ENCODE measurements at regions not wholly inside any gene's neighbourhood (a gene's known extent, or its start where the extent isn't known, plus 50 kb on each side); places are given as distances from the start of the nearest gene placed in this dataset.

DNA sequence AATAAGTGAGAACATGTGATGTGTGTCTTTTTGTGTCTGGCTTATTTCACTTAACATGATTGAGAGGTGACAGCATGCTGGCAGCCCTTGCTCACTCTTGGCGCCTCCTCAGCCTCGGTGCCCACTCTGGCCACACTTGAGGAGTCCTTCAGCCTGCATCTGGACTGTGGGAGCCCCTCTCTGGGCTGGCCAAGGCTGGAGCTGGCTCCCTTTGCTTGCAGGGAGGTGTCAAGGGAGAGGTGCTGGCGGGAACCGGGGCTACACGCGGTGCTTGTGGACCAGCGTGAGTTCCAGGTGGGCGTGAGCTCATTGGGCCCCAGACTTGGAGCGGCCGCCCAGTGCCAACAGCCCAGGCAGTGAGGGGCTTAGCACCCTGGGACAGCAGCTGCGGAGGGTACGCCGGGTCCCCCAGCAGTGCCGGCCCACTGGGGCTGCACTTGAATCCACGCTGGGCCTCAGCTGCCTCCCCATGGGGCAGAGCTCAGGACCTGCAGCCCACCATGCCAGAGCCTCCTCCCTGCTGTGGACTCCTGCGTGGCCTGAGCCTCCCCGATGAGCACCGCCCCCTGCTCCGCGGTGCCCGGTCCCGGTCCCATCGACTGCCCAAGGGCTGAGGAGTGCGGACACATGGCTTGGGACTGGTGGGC is 658.6 kb downstream of the GRXCR1 start:
- no peak for DNase-seq (ENCODE audit: low read depth in 2 of 2)
- no peak overlapping the region for H3K4me3 ChIP-seq (replicated peaks in 1 of 4; ENCODE audit: control extremely low read depth in 1 of 4, insufficient read depth in 1 of 4, low read depth in 3 of 4, low read length in 4 of 4)
- no peak overlapping the region for H3K4me2 ChIP-seq (ENCODE audit: extremely low read depth, insufficient read depth, low read length)
- H3K27ac ChIP-seq (ENCODE audit: insufficient read depth, low read length), result no peak overlapping the region
- H3K79me2 ChIP-seq (ENCODE audit: control insufficient read depth, insufficient read depth, low read length), result no peaks in the 10 kb centered on the region
- H4K20me1 ChIP-seq (ENCODE audit: control insufficient read depth, extremely low read depth, insufficient read depth, low read length), result no peaks in the 10 kb centered on the region
- no peak overlapping the region for H3K9ac ChIP-seq (ENCODE audit: insufficient read depth, low read length)
- no peaks in the 10 kb centered on the region for H3K9me3 ChIP-seq (ENCODE audit: control insufficient read depth, insufficient read depth, low read depth, low read length)
- no peak for TF ChIP-seq EZH2 (IDR thresholded peaks at IDR 0.05; ENCODE audit: low read length, missing control alignments)
- TF ChIP-seq, protein P1, sequence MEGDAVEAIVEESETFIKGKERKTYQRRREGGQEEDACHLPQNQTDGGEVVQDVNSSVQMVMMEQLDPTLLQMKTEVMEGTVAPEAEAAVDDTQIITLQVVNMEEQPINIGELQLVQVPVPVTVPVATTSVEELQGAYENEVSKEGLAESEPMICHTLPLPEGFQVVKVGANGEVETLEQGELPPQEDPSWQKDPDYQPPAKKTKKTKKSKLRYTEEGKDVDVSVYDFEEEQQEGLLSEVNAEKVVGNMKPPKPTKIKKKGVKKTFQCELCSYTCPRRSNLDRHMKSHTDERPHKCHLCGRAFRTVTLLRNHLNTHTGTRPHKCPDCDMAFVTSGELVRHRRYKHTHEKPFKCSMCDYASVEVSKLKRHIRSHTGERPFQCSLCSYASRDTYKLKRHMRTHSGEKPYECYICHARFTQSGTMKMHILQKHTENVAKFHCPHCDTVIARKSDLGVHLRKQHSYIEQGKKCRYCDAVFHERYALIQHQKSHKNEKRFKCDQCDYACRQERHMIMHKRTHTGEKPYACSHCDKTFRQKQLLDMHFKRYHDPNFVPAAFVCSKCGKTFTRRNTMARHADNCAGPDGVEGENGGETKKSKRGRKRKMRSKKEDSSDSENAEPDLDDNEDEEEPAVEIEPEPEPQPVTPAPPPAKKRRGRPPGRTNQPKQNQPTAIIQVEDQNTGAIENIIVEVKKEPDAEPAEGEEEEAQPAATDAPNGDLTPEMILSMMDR (conservative IDR thresholded peaks at IDR 0.05 in 1 of 2, IDR thresholded peaks at IDR 0.05 in 1 of 2; ENCODE audit: low read depth in 1 of 2, low read length in 2 of 2), result no peak
- H3K4me1 ChIP-seq (ENCODE audit: control insufficient read depth, extremely low read depth, insufficient read depth, low read length), result no peaks in the 10 kb centered on the region
- no peaks in the 10 kb centered on the region for H3K27me3 ChIP-seq (ENCODE audit: control insufficient read depth, insufficient read depth, low read length)
- no peaks in the 10 kb centered on the region for H3K36me3 ChIP-seq (ENCODE audit: control insufficient read depth, insufficient read depth, low read length)
- H2AFZ ChIP-seq (ENCODE audit: low read length), result no peak overlapping the region

DNA sequence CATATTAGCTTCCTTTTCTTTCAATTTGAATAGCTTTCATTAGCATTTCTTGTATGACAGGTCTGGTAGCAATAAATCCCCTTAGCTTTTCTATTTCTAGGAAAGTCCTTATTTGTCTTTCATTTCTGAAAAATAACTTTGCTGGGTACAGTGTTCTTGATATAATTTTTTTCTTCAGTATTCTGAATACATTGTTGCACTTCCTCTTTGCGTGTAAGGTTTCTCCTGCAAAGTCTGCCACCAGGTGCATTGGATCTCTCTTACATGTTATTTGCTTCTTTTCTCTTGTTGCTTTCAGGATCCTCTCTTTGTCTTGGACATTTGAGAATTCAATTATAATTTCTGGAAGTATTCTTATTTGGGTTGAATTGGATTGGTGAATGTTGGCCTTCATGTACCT is 663.7 kb downstream of the GRXCR1 start:
- no peak for DNase-seq (ENCODE audit: low read depth in 2 of 2)
- no peak overlapping the region for H3K27ac ChIP-seq (ENCODE audit: insufficient read depth, low read length)
- no peaks in the 10 kb centered on the region for H4K20me1 ChIP-seq (ENCODE audit: control insufficient read depth, extremely low read depth, insufficient read depth, low read length)
- H3K36me3 ChIP-seq (ENCODE audit: control insufficient read depth, insufficient read depth, low read length), result no peaks in the 10 kb centered on the region
- no peak overlapping the region for H3K9ac ChIP-seq (ENCODE audit: insufficient read depth, low read length)
- no peaks in the 10 kb centered on the region for H3K27me3 ChIP-seq (ENCODE audit: control insufficient read depth, insufficient read depth, low read length)
- no peak overlapping the region for H2AFZ ChIP-seq (ENCODE audit: low read length)
- H3K4me1 ChIP-seq (ENCODE audit: control insufficient read depth, extremely low read depth, insufficient read depth, low read length), result no peaks in the 10 kb centered on the region
- H3K4me2 ChIP-seq (ENCODE audit: extremely low read depth, insufficient read depth, low read length), result no peak overlapping the region
- no peak overlapping the region for H3K4me3 ChIP-seq (replicated peaks in 1 of 4; ENCODE audit: control extremely low read depth in 1 of 4, insufficient read depth in 1 of 4, low read depth in 3 of 4, low read length in 4 of 4)
- H3K79me2 ChIP-seq (ENCODE audit: control insufficient read depth, insufficient read depth, low read length), result no peaks in the 10 kb centered on the region
- no peaks in the 10 kb centered on the region for H3K9me3 ChIP-seq (ENCODE audit: control insufficient read depth, insufficient read depth, low read depth, low read length)
- TF ChIP-seq, protein P1 (conservative IDR thresholded peaks at IDR 0.05 in 1 of 2, IDR thresholded peaks at IDR 0.05 in 1 of 2; ENCODE audit: low read depth in 1 of 2, low read length in 2 of 2), result no peak
- TF ChIP-seq EZH2 (IDR thresholded peaks at IDR 0.05; ENCODE audit: low read length, missing control alignments), result no peak

DNA sequence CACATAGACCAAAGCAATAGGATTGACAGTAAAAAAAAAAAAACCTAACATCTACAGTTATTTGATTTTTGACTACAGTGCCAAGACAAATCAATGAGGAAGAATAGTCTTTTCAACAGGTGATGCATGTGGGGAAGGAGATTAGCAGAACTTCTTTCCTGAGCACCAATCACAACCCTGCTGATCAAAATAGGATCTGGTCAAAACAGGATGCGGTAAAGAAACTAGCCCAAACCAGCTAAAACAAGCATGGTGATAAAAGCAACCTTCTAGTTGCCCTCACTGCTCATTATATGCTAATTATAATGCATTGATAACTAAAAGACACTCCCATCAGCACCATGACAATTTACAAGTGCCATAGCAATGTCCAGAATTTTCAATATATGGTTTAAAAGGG is 667.5 kb downstream of the GRXCR1 start:
- no peaks in the 10 kb centered on the region for H4K20me1 ChIP-seq (ENCODE audit: control insufficient read depth, extremely low read depth, insufficient read depth, low read length)
- H3K4me2 ChIP-seq (ENCODE audit: extremely low read depth, insufficient read depth, low read length), result no peak overlapping the region
- no peak overlapping the region for H3K9ac ChIP-seq (ENCODE audit: insufficient read depth, low read length)
- H3K79me2 ChIP-seq (ENCODE audit: control insufficient read depth, insufficient read depth, low read length), result no peaks in the 10 kb centered on the region
- H3K4me3 ChIP-seq (replicated peaks in 1 of 4; ENCODE audit: control extremely low read depth in 1 of 4, insufficient read depth in 1 of 4, low read depth in 3 of 4, low read length in 4 of 4), result no peak overlapping the region
- no peak for TF ChIP-seq EZH2 (IDR thresholded peaks at IDR 0.05; ENCODE audit: low read length, missing control alignments)
- TF ChIP-seq, protein P1 (conservative IDR thresholded peaks at IDR 0.05 in 1 of 2, IDR thresholded peaks at IDR 0.05 in 1 of 2; ENCODE audit: low read depth in 1 of 2, low read length in 2 of 2), result no peak
- H2AFZ ChIP-seq (ENCODE audit: low read length), result no peak overlapping the region
- no peak overlapping the region for H3K27ac ChIP-seq (ENCODE audit: insufficient read depth, low read length)
- H3K36me3 ChIP-seq (ENCODE audit: control insufficient read depth, insufficient read depth, low read length), result no peaks in the 10 kb centered on the region
- H3K4me1 ChIP-seq (ENCODE audit: control insufficient read depth, extremely low read depth, insufficient read depth, low read length), result no peaks in the 10 kb centered on the region
- no peaks in the 10 kb centered on the region for H3K9me3 ChIP-seq (ENCODE audit: control insufficient read depth, insufficient read depth, low read depth, low read length)
- no peaks in the 10 kb centered on the region for H3K27me3 ChIP-seq (ENCODE audit: control insufficient read depth, insufficient read depth, low read length)
- no peak for DNase-seq (ENCODE audit: low read depth in 2 of 2)
